T-helper 1 cell treated with Interleukin-12 subunit alpha and Interleukin-12 subunit beta and Interleukin-4 antibody, amounts not matched to agents 30 μg/mL and 1 μg/mL, for 36 hours (primary cell): ENCODE measurements at regions not wholly inside any gene's neighbourhood (a gene's known extent, or its start where the extent isn't known, plus 50 kb on each side); places are given as distances from the start of the nearest gene placed in this dataset.

Experiments used
- H3K27ac Mint-ChIP-seq: one replicate; pipeline ENCODE4 v1.8.0; 2021; ENCODE audit warnings: mild to moderate bottlenecking, mixed read lengths
- H3K27me3 Mint-ChIP-seq: one replicate; pipeline ENCODE4 v1.8.0; 2021; ENCODE audit warnings: low read depth, mixed read lengths
- H3K36me3 Mint-ChIP-seq: one replicate; pipeline ENCODE4 v1.8.0; 2021; ENCODE audit warnings: low read depth, mixed read lengths
- H3K4me1 Mint-ChIP-seq: one replicate; pipeline ENCODE4 v1.8.0; 2021; ENCODE audit warnings: low read depth, mixed read lengths
- H3K4me3 Mint-ChIP-seq: one replicate; pipeline ENCODE4 v1.8.0; 2021; ENCODE audit warnings: mild to moderate bottlenecking, moderate library complexity, mixed read lengths
- H3K9me3 Mint-ChIP-seq: one replicate; pipeline ENCODE4 v1.8.0; 2021; ENCODE audit warnings: mixed read lengths

GRCh38 chr3:66606126-66606525 is 105.3 kb upstream of the LRIG1 start:
- Mint-ChIP-seq H3K27me3 (peaks cover 4% of the 10 kb centered on the region), H3K27ac (no peak overlapping the region), H3K4me3 (no peak overlapping the region), H3K36me3 (no peaks in the 10 kb centered on the region), H3K4me1 (peaks cover 3% of the 10 kb centered on the region), H3K9me3 (no peaks in the 10 kb centered on the region)

GRCh38 chr3:66606868-66607267 is 106.0 kb upstream of the LRIG1 start:
- H3K4me1 Mint-ChIP-seq, result peaks cover 3% of the 10 kb centered on the region
- H3K27me3 Mint-ChIP-seq, result peaks cover 7% of the 10 kb centered on the region
- H3K36me3 Mint-ChIP-seq, result no peaks in the 10 kb centered on the region
- H3K4me3 Mint-ChIP-seq, result no peak overlapping the region
- H3K27ac Mint-ChIP-seq, result no peak overlapping the region
- no peaks in the 10 kb centered on the region for H3K9me3 Mint-ChIP-seq

GRCh38 chr3:66609660-66610561 is 109.1 kb upstream of the LRIG1 start:
- no peaks in the 10 kb centered on the region for H3K9me3 Mint-ChIP-seq

GRCh38 chr3:66610562-66610909 is 109.7 kb upstream of the LRIG1 start:
- Mint-ChIP-seq H3K4me3 (no peak overlapping the region), H3K27me3 (peaks cover 3% of the 10 kb centered on the region), H3K27ac (no peak overlapping the region), H3K4me1 (no peaks in the 10 kb centered on the region), H3K9me3 (no peaks in the 10 kb centered on the region), H3K36me3 (no peaks in the 10 kb centered on the region)

More at GRCh38 chr3:66609660-66610561, 109.1 kb upstream of the LRIG1 start:
- no peaks in the 10 kb centered on the region for H3K36me3 Mint-ChIP-seq
- H3K27me3 Mint-ChIP-seq, result peaks cover 3% of the 10 kb centered on the region
- no peak overlapping the region for H3K4me3 Mint-ChIP-seq
- H3K27ac Mint-ChIP-seq, result no peak overlapping the region
- no peaks in the 10 kb centered on the region for H3K4me1 Mint-ChIP-seq

DNA sequence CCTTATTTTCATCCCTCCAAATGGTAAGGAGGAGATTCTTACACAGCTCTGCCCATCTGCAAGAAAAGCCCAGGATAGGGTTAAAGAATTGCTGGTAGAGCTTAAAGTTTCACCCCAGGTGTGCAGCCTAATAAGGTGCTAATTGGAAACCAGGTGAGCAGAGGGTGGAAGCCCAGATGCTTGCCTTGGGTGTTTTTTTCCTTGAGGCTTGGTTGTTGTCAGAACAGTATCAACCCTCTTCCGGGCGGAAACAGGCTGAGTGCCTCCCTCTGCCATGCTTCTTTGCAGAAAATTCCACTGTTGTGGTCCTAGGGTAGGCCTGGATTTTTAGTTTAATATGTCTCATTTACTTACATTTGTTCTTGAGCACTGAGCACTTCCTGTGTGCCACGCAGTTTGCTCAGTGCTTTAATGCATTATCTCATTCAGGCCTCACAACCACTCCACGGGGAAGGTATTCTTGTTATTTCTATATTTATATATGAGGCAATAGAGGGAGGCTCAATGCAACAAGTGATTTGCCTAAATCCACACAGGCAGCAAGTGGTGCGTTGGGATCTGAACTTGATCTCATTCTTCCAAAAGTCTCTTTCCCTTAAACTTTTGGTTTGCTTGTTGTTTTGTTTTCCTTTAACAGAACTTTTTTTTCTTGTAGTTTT is 115.0 kb upstream of the LRIG1 start:
- H3K27ac Mint-ChIP-seq, result no peak overlapping the region
- H3K36me3 Mint-ChIP-seq, result no peaks in the 10 kb centered on the region
- H3K27me3 Mint-ChIP-seq, result peaks cover 3% of the 10 kb centered on the region
- H3K9me3 Mint-ChIP-seq, result no peaks in the 10 kb centered on the region
- H3K4me1 Mint-ChIP-seq, result no peaks in the 10 kb centered on the region
- H3K4me3 Mint-ChIP-seq, result no peak overlapping the region

DNA sequence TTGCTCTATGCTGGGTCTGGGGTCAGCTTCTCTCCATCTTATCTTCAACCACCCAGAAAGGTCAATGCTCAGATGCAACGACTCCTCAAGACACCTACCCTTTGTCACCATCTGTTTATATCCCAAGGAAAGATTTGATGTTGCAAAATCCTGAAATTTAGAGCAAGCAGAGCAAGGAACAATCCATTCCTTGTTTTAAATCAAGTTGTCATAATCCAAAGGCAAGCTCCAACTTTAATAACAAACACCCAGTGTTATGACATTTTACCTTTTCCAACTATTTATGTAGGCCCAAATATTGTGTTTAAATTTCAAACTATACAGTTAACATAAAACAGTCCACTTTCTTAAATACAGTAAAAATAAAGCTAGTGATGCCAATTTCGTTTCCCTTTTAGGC is 116.5 kb upstream of the LRIG1 start:
- no peaks in the 10 kb centered on the region for H3K27me3 Mint-ChIP-seq
- no peaks in the 10 kb centered on the region for H3K36me3 Mint-ChIP-seq
- no peaks in the 10 kb centered on the region for H3K9me3 Mint-ChIP-seq
- no peak overlapping the region for H3K4me3 Mint-ChIP-seq
- no peaks in the 10 kb centered on the region for H3K4me1 Mint-ChIP-seq
- no peak overlapping the region for H3K27ac Mint-ChIP-seq

DNA sequence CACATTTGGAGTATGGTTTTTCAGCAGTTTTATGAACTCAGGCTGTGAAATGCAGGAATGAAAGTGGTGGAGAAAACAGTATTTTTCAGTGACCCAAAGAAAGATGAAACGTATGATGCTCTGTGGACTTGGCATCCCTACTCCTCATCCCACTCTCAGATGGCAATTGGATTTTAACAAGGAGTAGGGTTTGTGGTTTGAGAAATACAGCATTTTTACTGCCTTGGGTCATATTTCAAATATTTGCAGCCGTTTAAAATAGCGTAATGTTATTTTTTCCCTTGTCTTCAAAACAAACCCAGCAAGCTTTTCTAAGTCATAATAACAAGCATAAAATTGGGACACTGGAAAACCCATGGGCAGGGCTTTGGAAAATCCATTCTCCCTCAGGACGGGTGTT is 117.2 kb upstream of the LRIG1 start:
- no peaks in the 10 kb centered on the region for H3K4me1 Mint-ChIP-seq
- no peaks in the 10 kb centered on the region for H3K9me3 Mint-ChIP-seq
- no peaks in the 10 kb centered on the region for H3K27me3 Mint-ChIP-seq
- H3K36me3 Mint-ChIP-seq, result no peaks in the 10 kb centered on the region
- H3K4me3 Mint-ChIP-seq, result no peak overlapping the region
- H3K27ac Mint-ChIP-seq, result no peak overlapping the region

DNA sequence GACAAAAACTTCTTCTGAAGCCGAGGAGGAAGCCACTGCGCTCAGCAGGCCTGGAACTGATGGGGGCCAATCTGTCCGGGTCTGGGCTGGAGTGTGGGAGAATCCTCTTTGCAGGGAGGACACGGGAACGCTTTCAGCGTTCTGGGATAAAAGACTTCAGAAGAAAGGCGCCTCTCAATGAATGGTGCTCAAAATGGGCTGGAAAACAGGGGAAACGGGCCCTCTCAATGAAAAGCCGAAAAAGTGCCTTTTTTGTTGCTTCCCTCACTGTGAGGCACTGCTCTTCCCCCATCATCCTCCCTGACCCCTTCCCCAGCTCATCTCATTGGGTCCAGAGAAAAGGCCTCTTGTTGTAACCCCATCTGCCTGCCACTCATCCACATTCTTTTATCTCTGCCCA is 119.5 kb upstream of the LRIG1 start:
- no peaks in the 10 kb centered on the region for H3K9me3 Mint-ChIP-seq
- no peak overlapping the region for H3K4me3 Mint-ChIP-seq
- H3K27ac Mint-ChIP-seq, result no peak overlapping the region
- no peaks in the 10 kb centered on the region for H3K4me1 Mint-ChIP-seq
- no peaks in the 10 kb centered on the region for H3K27me3 Mint-ChIP-seq
- no peaks in the 10 kb centered on the region for H3K36me3 Mint-ChIP-seq

GRCh38 chr3:66622756-66623457 is 122.1 kb upstream of the LRIG1 start:
- Mint-ChIP-seq H3K9me3 (no peaks in the 10 kb centered on the region), H3K36me3 (no peaks in the 10 kb centered on the region), H3K27me3 (no peaks in the 10 kb centered on the region), H3K4me3 (no peak overlapping the region), H3K27ac (no peak overlapping the region), H3K4me1 (no peaks in the 10 kb centered on the region)

DNA sequence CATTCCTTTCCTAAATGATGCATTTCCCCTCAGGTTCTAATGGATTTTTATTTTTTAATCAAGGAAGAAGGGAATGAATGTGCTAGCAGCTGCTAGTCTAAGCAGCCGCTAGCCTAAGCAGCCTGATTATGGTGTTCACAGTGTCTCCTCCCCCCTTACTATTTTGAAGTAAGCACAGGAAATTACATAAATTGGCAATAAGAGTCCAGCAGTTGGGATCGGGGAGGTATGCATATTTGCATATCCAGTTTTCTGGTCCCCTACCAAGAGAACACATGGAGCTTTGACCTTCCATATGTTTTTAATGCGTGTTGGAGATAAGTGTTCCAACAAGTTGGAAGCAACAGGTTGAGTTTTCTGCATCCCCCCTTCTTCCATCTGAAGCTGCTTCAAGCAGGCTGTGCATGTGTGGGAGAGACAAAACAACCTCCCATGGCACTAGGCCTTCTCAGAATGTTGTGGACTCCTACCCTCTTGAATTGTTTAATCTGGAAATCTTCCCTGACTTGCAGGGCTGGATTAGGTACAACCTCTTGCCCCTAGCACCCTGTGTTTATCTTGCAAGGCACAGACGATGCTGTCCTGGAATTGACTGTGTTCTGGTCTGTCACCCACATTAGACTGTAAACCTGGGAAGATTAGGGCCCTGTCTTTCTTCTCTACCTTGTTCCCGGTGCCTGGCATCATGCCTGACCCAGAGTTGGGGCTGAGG is 124.8 kb upstream of the LRIG1 start:
- Mint-ChIP-seq H3K27me3 (no peaks in the 10 kb centered on the region), H3K27ac (no peak overlapping the region), H3K9me3 (no peaks in the 10 kb centered on the region), H3K36me3 (no peaks in the 10 kb centered on the region), H3K4me3 (no peak overlapping the region), H3K4me1 (no peaks in the 10 kb centered on the region)

- H3K9me3 Mint-ChIP-seq, result no peaks in the 10 kb centered on the region
- peaks cover 3% of the 10 kb centered on the region for H3K27me3 Mint-ChIP-seq
Observed at GRCh38 chr3:66629150-66629981, 128.5 kb upstream of the LRIG1 start.

DNA sequence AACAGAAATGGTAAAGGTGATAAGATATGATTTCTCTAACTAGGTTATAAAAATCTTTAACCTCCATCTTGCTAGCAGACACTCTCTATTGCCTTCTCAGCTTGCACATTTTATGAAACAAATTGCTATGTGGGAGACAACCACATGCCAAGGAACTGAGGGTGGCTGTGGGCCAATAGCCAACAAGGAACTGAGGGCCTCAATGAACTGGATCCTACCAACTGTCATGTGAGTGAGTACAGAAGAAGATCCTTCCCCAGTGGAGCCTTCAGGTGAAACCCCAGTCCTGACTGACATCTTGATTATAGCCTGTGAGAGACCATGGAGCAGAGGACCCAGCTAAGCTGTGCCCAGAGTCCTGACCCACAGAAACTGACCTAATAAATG is 129.2 kb upstream of the LRIG1 start:
- Mint-ChIP-seq H3K9me3 (no peaks in the 10 kb centered on the region), H3K4me3 (no peak overlapping the region), H3K27me3 (peaks cover 3% of the 10 kb centered on the region), H3K4me1 (no peaks in the 10 kb centered on the region), H3K27ac (no peak overlapping the region), H3K36me3 (no peaks in the 10 kb centered on the region)

More at GRCh38 chr3:66629150-66629981, 128.5 kb upstream of the LRIG1 start:
- H3K27ac Mint-ChIP-seq, result no peak overlapping the region
- no peaks in the 10 kb centered on the region for H3K36me3 Mint-ChIP-seq
- no peaks in the 10 kb centered on the region for H3K4me1 Mint-ChIP-seq
- H3K4me3 Mint-ChIP-seq, result no peak overlapping the region

DNA sequence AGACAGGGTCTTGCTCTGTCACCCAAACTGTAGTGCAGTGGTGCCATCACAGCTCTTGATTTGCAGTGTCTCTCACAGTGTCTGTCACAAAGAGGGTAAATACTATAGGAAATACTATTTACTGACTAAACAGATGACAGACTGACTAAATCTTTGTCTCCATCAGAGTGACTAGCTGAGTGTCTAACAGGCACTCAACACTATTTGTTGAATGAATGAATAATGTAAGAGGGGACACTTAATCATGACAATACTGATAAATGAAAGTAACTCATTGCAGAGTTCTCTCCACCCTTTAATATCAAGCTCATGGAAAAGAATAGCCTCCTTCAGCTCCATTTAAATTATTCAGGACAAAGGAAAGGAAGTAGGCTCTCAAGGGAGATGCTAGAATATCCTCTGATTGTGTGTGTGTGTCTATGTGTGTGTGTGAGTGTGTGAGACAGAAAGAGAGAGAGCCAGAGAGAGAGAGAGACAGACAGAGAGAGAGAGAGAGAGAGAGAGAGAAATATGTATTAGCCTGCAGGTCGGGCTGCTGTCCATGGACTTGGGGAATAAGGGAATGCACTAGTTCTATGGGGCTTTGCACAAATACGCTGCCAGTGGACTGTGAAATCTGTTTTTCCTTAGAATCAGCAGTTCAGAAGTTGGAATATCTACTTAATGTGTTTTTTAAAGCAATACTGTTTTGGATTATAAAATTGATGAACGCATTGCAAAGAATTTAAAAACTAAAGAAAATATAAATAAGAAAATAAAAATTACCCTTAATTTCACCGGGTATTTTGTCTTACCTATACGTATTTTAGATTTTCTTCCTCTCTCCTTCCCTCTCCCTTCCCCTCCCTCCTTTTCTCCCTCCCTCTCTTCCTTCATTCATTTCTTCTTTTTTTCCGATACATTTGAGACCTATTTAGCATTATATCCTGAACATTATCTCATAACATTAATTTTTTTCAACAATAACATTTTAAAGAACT is 132.9 kb upstream of the LRIG1 start:
- Mint-ChIP-seq H3K27ac (no peak overlapping the region), H3K27me3 (peaks cover 3% of the 10 kb centered on the region), H3K9me3 (no peaks in the 10 kb centered on the region), H3K36me3 (no peaks in the 10 kb centered on the region), H3K4me1 (peaks cover 1% of the 10 kb centered on the region), H3K4me3 (no peak overlapping the region)
